GM19238 (cell line): ENCODE measurements at regions not wholly inside any gene's neighbourhood (a gene's known extent, or its start where the extent isn't known, plus 50 kb on each side); places are given as distances from the start of the nearest gene placed in this dataset.

Source experiments
- DNase-seq: peaks from one replicate; pipeline ENCODE4 v3.0.0; 2011; ENCODE audit warnings: low spot score; ENCODE audit not compliant: insufficient read length

DNA sequence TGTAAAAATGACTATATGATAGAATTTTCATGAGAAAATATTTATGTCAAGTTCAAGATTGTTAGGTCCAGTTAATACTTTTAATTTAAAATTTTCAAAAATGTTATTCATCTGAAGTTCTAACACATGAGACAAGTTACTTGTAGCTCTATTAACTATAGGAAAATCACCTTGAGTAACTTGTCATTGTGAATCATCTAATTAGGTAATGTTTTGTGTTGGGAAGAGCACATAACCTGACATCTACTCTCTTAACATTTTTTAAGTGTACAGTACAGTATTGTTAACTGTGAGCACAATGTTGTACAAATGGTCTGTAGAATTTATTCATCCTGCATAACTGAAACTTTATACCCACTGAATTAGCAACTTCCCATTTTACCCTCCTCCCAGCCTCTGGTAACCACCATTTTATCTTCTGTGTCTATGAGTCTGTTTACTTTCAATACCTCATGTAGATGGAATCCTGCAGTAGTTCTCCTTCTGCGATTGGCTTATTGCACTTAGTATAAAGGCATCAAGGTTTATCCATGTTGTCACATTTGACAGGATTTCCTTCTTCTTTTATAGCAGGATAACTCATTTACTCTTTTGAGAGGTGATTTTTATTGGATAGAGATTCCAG is 54.6 kb downstream of the ARL4A start:
- no peak for DNase-seq

DNA sequence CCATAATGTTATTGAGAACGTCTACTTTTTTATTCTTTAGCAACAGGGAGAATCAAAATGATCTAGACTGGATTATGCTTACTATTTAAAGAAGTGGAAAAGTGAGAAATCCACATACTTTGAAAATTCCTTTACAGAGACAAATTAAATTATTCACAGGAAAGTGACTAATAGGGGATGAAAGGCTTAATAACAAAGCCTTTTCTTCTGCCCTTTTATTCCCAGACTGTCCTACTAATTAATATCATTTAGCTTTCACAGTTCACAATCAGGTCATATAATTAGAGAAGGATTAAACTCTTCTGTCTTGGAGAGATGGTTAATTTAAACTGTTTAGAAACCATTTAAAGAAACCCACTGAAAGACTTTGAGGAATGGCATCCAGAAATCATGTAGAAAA is 58.8 kb downstream of the ARL4A start:
- no peak for DNase-seq

DNA sequence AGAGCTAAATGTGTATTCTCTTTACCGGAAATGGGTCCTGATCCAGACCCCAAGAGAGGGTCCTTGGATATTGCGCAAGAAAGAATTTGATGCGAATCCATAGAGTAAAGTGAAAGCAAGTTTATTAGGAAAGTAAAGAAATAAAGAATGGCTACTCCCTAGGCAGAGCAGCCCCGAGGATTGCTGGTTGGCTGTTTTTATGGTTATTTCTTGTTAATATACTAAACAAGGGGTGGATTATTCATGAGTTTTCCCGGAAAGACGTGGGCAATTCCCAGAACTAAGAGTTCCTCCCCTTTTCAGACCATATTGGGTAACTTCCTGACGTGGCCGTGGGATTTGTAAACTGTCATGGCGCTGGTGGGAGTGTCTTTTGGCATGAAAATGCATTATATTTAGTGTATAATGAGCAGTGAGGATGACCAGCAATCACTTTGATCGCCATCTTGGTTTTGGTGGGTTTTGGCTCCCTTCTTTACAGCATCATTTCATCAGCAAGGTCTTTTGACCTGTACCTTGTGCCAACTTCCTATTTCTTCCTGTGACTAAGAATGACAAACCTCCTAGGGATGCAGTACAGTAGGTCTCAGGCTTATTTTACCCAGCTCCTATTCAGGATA is 60.4 kb downstream of the ARL4A start:
- DNase-seq, result no peak

DNA sequence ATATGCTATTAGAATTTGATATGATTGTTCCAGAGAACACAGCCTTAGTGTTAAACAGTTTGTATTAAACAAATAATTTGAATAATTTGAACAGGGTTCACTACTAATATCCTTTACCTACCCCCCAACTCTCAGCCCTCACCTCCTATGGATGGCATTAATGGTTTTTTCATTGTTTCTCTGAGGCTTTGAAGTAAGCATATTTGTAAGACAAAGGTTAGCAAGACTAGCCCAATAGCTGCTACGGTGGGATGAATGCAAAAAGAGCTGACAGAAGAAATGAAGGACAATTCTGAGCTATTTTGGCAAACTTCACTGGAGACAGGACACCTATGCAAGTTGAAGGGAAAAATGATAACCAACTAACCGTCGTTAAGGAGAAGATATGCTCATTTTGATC is 61.6 kb downstream of the ARL4A start:
- DNase-seq, result no peak

DNA sequence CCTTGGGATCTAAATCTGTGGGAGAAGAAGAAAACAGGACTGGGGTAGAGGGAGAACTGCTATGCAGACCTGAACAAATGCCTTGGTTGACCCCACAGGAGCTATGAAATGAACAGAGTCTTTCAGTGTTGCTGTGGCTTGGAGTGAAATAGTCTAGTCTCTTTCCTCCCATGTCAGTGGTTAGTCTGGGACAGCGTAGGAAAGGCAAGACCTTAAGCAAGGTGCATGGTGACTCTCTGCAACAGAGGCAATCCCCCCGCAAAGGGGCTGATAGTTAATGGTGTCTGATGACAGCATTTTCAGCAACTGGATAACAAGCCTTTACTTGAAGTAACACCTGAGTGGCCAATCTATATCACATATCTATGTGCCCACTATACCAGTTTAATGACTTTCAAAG is 62.3 kb downstream of the ARL4A start:
- no peak for DNase-seq

DNA sequence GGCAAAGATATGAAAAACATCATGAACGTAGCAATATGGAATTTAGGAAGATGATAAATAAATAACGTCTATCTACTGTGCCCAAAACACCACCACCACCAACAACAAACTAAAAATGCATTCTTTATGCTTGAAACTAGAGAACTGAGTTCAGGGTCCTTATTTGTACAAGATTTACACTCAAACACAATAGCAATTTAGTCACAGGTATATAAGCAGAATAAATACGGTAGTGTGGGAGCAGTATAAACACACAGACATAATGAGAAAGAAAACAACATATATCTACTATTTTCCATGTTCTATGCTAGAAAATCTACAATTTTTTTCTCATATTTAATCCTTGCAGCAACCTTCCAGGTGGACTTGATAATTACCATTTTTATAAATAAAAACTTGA is 64.3 kb downstream of the ARL4A start:
- no peak for DNase-seq

DNA sequence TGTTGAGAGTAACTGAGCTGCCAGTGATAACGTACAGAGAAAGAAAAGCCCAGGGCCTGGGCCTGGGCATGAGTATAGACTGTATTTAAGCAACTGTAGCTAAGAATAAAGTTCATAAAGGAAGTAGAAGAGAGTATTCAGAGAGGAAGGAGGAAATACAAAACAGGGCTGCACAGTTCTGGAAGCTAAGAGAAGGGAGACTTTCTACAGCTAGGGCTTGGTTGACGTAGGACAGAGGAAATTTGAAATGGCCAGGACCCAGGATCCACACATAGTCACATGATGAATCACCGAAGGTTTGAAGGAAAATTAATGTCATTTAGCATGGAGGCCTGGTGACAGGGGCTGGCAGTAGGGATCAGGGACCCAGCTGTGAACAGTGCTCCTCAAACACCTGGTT is 66.7 kb downstream of the ARL4A start:
- no peak for DNase-seq

DNA sequence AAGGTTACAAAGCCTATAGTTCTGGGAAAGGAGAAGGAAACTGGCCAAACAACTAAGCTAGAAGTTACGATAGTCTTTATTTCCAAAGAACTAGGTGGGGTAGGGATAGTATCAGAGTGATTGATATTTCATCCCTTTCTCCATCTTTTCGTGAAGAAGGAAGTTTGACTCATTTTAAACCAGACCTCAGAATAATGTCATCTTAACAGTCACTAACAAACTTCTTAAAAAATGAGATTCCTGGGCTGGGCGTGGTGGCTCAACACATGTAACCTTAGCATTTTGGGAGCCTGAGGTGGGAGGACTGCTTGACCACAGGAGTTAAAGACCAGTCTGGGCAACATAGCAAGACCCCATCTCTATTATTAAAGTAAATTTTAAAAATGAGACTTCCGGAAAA is 69.4 kb downstream of the ARL4A start:
- no peak for DNase-seq

DNA sequence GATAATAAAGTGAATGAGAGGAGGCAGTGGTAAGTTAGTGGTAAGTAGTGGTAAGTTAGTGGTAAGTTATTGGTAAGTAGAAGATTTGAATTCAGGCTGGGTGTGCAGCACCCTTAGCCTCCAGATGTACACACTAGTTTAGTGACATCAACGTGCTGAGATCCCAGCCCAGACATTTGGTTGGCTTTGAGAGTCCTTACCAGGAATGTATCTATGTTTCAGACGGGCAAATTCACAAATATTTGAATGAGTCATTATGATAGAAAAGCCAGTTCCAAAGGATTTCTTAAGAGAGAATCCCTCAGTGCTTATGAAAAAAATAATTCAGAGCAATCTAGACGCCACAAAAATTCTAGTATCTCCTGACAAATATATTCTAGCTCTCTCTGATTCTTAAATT is 70.0 kb downstream of the ARL4A start:
- DNase-seq, result no peak

DNA sequence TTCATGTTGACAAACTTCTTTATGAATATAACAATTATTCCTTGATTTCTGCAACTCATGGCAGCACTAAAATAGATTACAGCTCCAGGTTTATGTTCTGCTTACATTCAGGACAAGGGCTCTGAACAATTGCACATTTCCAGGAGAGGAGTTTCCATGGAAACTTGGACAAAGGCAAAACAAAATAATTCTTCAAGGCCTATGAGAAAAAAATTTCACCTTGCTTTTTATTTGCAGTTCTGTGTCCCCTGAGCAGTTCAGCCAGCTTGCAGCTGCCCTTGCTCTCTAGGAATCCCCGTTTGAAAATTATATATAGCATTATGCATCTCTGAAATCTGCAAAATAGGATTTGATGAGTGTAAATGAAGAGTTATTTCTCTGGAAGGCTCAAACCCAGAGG is 71.7 kb downstream of the ARL4A start:
- DNase-seq, result no peak

DNA sequence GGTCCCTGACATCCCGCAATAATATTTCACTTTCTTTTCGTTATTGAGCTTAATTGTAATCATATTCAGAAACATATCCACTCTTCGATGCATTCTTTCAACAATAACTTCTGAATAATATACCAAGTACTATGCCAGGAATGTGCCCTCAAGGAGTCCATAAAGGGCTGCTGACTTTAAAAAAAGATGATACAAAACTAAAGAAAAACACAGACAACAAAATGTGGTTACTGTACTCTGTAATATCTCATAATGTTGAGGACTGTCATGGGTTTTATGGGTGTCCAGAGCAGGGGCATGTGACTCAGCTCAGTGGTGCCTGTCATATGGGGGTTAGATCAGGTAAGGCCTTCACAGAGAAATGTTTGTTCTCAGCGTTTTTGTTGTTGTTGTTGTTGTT is 73.7 kb downstream of the ARL4A start:
- no peak for DNase-seq

DNA sequence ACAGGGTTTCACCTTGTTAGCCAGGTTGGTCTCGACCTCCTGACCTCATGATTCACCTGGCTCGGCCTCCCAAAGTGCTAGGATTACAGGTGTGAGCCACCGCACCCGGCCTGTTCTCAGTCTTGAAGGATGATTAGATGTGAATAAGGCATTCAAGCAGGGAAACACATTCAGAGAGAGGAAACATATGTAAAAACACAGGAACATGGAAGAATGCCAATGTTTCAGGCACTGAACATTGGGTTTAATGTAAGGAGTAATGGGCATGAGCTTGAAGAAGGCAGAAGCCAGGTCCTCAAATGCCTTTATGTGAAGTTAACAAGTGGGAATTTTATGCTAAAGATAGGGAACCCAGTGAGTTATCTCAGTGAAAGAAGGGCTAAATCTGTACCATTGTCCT is 74.3 kb downstream of the ARL4A start:
- no peak for DNase-seq

DNA sequence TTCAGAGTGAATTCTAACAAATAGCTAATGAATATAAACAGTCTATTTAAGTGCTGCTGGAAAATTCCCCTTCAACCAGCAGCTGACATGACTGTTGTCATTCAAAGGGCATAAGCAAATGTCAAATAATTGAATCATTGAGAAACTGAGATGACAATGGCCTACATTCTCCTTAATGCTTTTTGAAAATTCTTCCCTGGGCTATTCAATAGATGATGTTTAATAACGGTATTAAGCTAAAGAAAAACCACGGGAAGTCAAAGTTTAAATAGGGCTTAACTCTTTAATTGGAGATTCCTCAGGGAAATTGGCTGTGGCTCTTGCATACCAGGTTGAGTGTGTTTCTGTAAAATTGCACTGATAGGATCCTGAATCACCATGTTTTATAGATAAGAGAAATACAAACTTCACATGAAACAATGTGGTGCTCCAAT is 77.0 kb downstream of the ARL4A start:
- no peak for DNase-seq

DNA sequence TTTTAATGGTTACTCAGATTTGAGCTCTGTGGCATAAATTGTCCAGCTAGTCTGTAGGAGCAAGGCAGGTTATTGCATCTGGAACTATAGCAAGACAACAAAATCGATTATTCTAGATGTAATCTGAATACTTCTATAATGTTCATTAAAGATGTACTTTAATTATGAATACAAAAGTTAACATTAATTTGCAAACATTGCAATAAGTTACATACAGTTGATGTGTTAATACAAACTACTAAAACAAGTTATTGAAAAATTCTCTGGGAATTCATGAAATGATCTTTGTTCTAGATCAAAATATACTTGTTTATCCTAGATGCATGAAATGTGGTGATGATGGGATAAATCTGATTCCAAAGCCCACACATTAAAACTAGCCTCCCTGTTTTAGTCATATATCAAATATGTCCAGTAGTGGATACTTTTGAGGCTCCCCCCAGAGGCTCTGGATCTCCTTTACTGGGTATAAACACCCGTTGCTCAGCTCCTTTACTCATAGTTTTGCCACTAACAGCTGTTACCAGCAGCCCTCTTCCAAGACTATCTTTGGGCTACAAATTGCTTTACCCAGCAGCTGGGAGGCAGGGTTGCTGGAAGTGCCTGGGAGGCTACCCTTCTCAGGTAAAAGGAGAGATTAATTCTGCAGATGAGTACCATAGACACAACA is 78.1 kb downstream of the ARL4A start:
- DNase-seq, result no peak

DNA sequence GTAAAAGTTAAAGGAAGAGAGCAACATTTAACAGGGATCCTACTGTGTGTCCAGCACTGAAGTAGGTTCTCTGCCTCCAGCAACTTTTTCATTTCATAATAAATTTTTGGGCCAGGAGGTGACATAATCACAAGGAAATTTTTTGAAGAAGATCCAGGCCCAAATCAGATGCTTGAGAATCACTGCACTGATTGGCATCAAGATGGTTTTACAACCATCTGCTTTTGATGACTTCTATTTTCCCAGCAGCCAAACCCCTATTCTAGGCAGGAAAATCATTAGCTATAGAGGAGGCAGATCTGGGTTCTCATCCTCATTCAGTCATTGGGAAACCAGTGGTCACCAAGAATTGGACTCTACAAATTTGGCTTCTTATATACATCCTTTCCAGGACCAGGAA is 79.0 kb downstream of the ARL4A start:
- no peak for DNase-seq

DNA sequence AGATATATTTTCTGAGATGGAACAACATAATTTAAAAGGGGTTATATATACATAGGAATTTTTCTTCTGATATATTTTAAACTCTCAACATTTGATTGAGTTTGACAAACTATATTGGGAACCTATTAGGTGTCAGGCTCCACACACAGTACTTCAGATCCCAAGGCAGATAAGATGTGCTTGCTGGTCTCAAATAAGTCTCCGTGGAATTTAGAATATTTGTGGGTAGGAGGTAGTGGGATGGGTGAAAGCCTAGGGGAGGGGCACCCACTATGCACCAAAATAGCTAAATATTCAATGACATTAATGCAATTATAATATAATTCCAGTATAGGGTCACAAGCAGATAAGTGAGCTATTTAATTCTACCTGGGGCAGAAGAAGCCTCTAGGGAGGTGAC is 81.5 kb downstream of the ARL4A start:
- DNase-seq, result no peak

DNA sequence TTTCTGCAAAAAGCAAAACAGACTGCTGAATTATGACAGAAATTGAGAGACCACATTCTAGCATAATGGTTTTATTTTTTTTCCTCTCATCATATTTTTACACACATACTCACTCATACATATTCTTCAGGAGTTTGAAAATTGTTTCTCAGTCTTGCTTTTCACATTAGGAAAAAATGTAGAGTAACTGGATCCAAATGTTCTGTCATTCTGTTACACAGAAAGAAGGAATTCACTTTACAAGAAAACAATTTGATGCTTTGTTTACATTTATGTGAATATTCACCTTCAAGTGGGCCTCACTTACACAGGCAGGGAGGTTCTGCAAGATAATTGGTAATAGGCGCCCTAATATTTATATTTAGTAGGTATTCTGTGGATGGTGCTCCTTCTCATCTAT is 82.0 kb downstream of the ARL4A start:
- no peak for DNase-seq

DNA sequence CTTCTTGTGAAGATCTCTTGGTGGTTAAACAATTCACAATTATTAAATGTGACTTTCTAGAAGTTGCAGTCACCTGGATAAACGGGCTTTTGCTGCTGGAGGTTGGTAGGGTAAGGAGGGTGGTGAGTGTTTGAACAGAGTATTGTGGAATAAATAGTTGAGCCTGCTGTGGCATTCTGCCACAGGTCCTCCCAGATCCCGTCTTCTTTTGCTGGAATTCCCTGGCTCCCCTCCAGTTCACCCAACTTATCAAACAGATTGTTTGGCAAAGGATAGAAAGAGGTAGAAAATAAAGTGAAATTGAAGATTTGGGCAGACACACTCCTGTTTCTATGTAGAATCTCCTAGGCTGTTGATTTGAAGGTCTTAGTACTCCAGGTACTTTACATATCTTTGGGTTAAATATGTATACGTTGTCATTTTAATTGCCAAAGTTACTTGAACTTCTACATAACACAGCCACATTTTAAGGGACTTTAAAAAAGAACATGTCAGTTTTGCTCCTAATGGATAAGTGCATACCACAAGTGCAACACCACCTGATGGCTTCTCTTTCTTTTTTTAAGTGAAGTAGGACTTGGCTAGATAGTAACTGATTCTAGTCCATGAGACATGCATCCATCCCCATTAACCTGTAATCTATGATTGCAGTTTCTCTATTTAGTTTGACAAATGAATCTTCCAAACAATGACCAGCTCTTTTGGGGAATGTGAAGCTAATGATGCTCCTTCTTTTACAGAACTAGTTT is 83.0 kb downstream of the ARL4A start:
- DNase-seq, result no peak

DNA sequence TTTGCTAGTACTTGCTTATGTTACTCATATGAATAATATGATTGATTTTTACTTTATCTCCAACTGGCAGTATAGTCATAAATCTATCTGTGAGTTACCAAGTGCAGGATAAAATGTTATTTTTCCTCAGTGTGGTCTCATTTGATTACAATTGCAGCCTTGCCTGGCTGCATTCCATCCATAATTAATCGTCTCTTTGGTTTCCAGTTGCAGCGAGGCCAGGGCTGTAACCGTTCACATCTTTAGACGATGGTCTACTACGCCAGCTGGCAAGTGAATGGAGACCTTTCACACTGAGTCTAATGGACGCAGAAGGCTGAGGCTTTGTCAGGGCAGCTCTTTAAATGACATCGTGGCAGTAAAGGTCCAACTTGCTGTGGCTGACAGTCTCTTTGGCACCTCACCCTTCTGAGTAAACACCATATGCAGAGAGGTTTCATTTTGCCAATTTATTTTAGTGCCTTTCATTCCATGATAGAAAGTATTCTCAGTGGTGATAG is 84.0 kb downstream of the ARL4A start:
- no peak for DNase-seq

DNA sequence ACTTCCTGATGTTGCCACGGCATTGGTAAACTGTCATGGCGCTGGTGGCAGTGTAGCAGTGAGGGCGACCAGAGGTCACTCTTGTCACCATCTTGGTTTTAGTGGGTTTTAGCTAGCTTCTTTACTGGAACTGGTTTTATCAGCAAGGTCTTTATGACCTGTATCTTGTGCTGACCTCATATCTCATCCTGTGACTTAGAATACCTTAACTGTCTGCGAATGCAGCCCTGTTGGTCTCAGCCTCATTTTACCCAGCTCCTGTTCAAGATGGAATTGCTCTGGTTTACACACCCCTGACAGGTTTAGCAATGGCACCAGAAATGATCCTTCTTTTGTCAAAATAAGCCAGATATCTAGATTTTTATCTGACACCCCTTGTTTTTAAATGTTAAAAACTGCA is 85.3 kb downstream of the ARL4A start:
- DNase-seq, result no peak

DNA sequence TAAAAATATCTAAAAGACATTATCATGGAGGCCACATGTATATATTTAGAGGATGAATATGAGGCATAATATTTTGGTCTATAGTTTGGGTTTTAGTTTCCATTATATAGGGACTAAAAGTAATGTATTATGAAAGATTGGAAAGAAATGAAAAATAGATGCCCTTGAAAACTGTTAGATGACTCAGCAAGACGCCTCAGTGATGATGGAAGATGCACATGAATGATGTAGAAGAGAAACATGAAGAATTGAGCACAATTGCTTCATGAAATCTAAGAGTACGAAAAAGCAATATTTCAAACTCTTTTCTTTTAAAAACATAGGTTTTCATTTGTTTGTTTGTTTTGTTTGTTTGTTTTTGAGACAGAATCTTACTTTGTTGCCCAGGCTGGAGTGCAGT is 89.8 kb downstream of the ARL4A start:
- DNase-seq, result no peak

DNA sequence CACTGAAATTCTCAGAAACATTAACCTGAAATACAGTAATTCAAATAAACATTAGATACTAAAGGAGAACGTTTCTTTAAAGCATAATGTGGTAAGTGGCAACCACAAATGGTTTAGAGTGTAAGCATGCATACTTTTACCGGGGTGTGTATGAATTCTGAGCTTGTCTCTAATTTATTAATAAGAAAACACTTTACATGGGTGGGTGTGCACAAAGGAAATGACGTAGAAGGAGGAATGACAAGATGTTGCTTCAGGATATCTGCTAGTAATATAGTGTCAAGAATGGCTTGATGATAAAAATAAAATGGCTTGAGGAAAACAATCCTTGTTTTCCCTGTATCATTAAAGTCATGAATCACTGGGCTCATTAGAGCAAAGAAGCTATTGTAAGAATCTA is 92.5 kb downstream of the ARL4A start:
- DNase-seq, result no peak
